ENCODE measurements at regions not wholly inside any gene's neighbourhood (a gene's known extent, or its start where the extent isn't known, plus 50 kb on each side); places are given as distances from the start of the nearest gene placed in this dataset.
"Not testable (repeated sequence)": the region's sequence is repeated elsewhere in the genome, so short reads cannot be mapped to it uniquely, and the experiment has no call there.

DNA sequence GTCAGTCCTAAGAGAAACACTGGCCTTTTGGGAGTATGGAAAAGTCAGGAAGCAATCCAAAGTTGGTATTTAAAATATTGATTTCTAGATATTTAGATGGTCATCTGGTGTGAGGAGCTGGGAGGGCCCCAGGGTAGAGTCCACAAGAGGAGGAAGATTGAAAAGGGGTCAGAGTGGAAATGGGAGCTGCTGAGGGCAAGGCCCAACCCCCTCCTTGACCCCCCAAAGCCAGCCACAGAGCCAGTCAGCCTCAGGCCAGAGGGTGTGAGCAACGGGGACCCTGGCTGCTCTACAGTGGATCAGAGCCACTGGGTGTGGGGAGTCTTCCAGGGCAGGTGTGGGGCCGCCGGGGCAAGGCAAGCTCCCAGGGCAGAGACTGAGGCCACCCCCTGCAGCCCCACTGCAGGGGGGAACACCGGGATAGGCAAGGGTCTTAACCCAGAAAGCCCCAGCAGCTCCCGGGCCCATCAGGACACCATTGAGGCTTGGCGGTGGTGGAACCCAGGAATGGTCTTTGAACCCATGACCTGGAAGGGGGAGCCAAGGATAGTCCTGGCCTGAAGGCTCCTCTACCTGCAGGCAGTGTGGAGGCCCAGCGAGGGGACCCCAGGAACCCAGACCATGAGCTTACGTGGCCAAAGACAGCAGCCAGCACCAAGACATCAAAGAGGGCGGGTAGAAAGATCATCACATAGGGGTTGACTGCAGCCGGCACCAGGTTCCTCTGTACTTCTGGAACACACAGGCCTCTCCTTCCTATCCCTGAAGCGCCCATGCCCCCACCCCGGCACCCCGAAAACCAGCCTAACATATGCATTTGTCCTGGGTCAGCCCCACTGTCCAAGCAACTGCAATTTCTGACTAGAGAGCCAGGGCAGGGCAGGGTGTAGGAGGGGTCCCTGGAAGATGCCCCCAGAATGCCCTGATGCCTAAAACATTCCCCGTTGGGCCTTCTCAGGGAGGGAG lies 51.3 kb upstream of the CSPG4 start:
- H4K20me1 ChIP-seq (ENCODE audit: control insufficient read depth, insufficient read depth, insufficient read length); H3K27me3 Mint-ChIP-seq (ENCODE audit: low read depth); H3T11ph ChIP-seq (ENCODE audit: low read length); H3K4ac ChIP-seq (ENCODE audit: low read depth, low read length); H3K79me1 ChIP-seq (ENCODE audit: insufficient read depth, low read depth, low read length, poor library complexity, severe bottlenecking); H3K9ac ChIP-seq (ENCODE audit: extremely low read depth, insufficient read length, low read length); H3K4me2 ChIP-seq (ENCODE audit: insufficient read depth, insufficient read length, low read length); H3K4me3 Mint-ChIP-seq; H3K79me2 ChIP-seq (ENCODE audit: insufficient read depth, low read length); H4K8ac ChIP-seq (replicated peaks; ENCODE audit: insufficient read length, low read depth, low read length); H3K36me3 Mint-ChIP-seq (ENCODE audit: insufficient read depth in 1 of 3, low read depth in 3 of 3); H3K23me2 ChIP-seq (ENCODE audit: insufficient read length, low read depth, low read length, poor library complexity, severe bottlenecking); H4K91ac ChIP-seq (ENCODE audit: insufficient read length, low read depth, low read length); H2AFZ ChIP-seq (ENCODE audit: low read length); H3K23ac ChIP-seq (ENCODE audit: insufficient read length, low read depth, low read length); H2BK15ac ChIP-seq (ENCODE audit: low read depth, low read length); H3K56ac ChIP-seq (ENCODE audit: insufficient read length, low read depth, low read length); H3K9me3 Mint-ChIP-seq; DNase-seq; H3K4me1 ChIP-seq (ENCODE audit: insufficient read depth, low read length); H4K5ac ChIP-seq (ENCODE audit: insufficient read length, low read depth, low read length); H2BK120ac ChIP-seq (ENCODE audit: low read depth, low read length, poor library complexity, severe bottlenecking); H2BK12ac ChIP-seq (ENCODE audit: insufficient read length, low read depth, low read length); H3K18ac ChIP-seq (ENCODE audit: insufficient read length, low read depth, low read length); H2AK5ac ChIP-seq (ENCODE audit: insufficient read length, low read length); H2BK5ac ChIP-seq (ENCODE audit: insufficient read length, low read length); H3K27ac ChIP-seq (ENCODE audit: insufficient read length, low read depth, low read length); H2BK20ac ChIP-seq (ENCODE audit: low read depth, low read length, poor library complexity, severe bottlenecking); H3K9me3 ChIP-seq (ENCODE audit: control insufficient read depth, low read depth, low read length); H3K27me3 ChIP-seq (ENCODE audit: insufficient read depth, low read length): not testable (repeated sequence)
- H3K14ac ChIP-seq (ENCODE audit: insufficient read depth, low read length), result peak overlapping the region; percentile 57; the same call in 1 of the 2 replicates
- peak overlapping the region in 1 of 3 experiments; percentile 97; a peak in 2 of 7 replicates for H3K27ac Mint-ChIP-seq
- peaks cover 15 to 19% of the 10 kb centered on the region in 2 experiments for H3K4me1 Mint-ChIP-seq
- WGBS (ENCODE audit: extremely low coverage, insufficient read length, low lambda C conversion rate), result no CpG with 5 or more reads among the region's 14 CpGs
